NOMO-1 treated with DMSO at 0.1 percent for 48 hours (cell line): ENCODE measurements at regions not wholly inside any gene's neighbourhood (a gene's known extent, or its start where the extent isn't known, plus 50 kb on each side); places are given as distances from the start of the nearest gene placed in this dataset.
A peak's percentile ranks its signal among the peaks of the same experiment; 100 is the strongest.
"Not testable (repeated sequence)": the region's sequence is repeated elsewhere in the genome, so short reads cannot be mapped to it uniquely, and the experiment has no call there.

Experiments used
- DNase-seq: peaks from one replicate; lab custom pipeline; 2025; ENCODE audit not compliant: unreplicated experiment; lab: John Stamatoyannopoulos, UW

GRCh38 chr13:31605076-31605860 is 134.1 kb upstream of the RXFP2 start:
- DNase-seq: no peak

GRCh38 chr13:31607531-31607930 is 131.8 kb upstream of the RXFP2 start:
- not testable (repeated sequence) for DNase-seq

- DNase-seq: not testable (repeated sequence)
Measured at GRCh38 chr13:31608780-31609179, 130.5 kb upstream of the RXFP2 start.

DNA sequence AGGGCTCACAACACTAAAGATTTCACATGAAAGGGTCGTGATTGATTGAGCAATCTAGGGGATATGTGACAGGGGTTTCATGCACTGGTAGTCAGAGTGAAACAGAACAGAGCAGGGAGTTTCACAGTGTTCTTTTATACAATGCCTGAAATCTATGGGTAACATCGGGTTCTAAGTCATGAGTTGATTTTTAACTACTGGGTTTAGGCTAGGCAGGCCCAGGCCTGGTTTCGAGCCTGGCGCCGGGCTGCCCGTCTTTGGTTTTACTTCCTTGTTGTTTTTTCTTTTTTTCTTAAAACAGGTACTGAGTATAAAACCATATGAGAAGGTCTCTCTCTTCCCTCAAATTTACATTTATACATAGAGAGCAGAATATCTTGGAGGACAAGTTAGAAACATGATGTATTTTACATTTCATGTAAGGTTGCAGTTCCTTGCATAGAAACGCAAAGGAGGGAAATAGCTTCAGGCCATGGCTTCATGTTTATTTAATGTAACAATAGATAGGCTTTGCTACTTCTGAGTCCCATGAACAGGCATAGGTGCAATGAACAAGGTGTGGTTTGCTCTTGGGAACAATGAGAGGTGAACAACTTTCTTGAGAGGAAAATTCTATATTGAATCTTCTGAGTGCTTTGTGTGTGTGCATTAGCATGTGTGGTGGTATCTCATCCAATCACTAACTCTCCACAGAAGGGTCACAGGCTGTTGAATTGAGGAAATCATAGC is 128.9 kb upstream of the RXFP2 start:
- DNase-seq: no peak

DNA sequence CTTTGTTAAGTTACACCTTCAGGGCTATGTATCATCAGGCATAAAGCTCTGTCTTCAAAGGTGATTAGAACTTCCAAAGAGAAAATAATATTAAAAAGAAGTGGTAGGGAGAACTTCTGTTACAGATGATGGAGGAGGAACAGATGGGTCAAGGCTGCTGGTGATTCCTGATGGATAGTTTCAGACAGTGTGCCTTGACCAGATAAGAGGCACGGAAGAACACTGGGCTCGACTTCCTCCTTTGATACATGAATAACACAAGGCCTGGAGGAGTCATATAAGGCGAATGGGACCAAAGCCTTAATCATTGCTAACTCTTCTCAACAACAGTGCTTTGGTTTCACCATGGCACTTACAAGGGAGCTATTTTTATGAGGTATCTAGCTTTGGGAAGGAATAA is 128.1 kb upstream of the RXFP2 start:
- no peak for DNase-seq

DNA sequence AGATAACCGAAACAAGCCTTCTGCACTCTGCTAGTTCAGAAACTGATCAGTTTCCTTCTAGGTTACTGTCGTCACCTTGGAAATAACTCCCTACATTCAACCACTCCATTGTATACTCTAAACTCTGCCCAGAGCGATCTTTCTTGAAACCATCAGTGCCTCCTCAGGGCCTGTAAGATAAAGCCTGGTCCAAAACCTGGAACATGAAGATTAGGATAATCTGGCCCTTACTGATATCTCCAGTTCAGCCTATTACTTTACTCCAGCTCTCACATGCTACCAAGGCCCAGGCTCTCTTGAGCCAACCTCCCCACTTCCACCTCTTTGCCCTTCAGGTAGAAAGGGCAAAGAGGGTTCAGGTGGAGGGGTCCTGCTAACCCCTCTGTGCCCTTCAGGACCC is 125.3 kb upstream of the RXFP2 start:
- no peak for DNase-seq

DNA sequence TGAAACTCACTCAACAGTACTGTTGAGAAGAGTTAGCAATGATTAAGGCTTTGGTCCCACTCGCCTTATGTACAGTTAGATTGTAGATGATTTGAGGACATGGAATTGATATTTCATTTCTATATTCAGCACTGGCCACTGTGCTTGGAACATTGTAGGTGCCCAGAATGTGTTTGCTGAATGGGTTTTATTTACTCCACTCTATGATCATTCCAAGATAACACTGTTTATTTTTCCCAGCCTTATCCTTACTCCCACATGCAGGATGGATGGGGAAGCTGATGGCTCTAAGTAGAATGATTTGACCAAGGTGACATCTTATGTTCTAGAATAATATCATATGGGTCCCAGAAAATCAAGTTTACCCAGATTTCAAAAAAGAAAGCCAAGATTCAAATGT is 124.6 kb upstream of the RXFP2 start:
- no peak for DNase-seq

DNA sequence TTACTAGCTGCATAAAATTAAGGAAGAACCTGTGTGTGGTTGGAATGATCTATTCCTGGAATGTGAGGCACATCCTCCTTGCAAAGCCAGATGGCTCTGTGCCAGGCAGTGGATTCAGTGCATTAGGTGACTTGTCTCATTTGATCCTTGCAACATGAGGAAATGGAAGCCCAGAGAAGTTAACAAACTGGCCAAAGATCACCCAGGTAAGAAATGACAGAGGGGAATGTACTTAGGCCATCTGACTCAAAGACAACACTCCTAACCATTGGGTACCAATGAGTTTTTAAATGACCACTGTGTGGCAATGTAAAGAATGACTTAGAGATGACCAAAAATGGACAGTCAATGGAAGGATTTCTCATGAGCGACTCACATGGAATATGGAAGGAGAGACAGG is 114.2 kb upstream of the RXFP2 start:
- no peak for DNase-seq

DNA sequence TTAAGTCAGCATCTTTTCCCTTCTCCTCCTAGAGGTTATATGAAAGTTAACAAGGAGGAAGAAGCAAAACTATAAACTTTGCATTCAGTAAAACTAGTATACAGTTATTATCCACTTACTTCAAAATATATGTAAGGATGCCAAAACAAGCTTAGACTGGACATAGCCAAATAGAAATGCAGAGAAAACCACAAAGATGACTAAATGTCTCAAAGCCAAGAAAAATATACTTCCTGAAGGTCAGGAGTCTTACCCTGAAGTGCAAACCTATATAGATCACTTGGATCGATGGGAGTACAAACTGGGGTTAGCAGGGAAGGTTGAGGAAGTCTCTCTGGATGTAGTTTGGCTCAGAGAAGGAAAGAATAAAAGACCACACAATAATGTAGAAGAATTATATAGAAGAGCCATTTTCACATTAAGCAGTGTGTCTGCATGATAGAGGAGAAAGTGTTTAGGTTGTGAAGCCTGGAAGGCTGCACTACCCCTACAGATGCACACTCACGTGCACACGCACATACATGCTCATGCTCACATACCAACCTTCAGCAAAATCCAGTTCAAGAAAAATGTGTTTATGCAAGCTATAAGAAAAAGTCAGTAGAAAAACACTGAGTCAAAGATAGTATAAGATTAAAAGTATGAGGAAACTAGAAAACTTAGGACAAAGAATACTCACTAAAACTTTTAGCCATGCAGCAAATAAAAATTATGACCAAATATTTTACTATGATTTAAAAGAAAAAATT is 112.1 kb upstream of the RXFP2 start:
- no peak for DNase-seq

GRCh38 chr13:31629085-31629780 is 110.1 kb upstream of the RXFP2 start:
- DNase-seq: peak; percentile 76

DNA sequence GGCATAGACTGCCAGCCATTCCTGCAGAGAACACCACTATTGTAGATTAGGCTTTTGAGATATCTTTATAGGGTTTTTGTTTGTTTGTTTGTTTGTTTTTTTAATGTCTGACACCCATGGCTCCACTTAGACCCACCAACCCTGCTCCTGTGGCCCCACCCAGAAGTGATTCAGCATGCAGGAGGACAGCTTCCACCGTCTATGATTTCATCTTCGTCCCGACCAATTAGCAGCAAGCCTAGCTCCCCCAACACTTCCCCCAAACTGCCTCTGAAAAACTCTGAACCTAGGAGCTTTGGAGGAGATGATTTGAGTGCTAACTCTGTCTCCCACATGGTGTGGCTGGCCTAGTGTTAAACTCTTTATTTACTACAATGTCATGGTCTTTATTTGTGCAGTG is 108.3 kb upstream of the RXFP2 start:
- DNase-seq: peak; percentile 28

GRCh38 chr13:31631746-31632145 is 107.6 kb upstream of the RXFP2 start:
- no peak for DNase-seq

DNA sequence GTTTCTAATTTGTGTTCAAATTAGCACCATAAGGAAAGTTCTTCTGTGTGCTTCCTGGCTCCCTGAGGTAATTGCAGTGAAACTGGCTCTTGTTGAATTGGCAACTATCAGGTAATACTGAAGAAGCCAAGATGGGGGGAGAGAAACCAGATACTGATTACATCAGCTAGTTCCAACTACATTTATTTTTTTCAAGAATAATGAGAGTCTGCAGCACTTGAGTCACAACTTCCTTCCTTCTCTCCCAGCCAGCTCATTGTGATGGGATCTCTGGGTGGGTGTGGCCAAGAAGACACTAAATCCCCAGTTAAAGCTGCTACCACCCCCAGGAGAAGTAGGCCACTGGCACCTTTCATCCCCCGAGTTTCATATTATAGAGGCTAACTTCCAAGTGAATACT is 100.7 kb upstream of the RXFP2 start:
- DNase-seq: peak; percentile 50

- DNase-seq: no peak
Measured at GRCh38 chr13:31639443-31640163, 99.7 kb upstream of the RXFP2 start.

- no peak for DNase-seq
Measured at GRCh38 chr13:31649766-31650165, 89.6 kb upstream of the RXFP2 start.

GRCh38 chr13:31653730-31654129 is 85.6 kb upstream of the RXFP2 start:
- no peak for DNase-seq

GRCh38 chr13:31663880-31664585 is 75.3 kb upstream of the RXFP2 start:
- DNase-seq: no peak

DNA sequence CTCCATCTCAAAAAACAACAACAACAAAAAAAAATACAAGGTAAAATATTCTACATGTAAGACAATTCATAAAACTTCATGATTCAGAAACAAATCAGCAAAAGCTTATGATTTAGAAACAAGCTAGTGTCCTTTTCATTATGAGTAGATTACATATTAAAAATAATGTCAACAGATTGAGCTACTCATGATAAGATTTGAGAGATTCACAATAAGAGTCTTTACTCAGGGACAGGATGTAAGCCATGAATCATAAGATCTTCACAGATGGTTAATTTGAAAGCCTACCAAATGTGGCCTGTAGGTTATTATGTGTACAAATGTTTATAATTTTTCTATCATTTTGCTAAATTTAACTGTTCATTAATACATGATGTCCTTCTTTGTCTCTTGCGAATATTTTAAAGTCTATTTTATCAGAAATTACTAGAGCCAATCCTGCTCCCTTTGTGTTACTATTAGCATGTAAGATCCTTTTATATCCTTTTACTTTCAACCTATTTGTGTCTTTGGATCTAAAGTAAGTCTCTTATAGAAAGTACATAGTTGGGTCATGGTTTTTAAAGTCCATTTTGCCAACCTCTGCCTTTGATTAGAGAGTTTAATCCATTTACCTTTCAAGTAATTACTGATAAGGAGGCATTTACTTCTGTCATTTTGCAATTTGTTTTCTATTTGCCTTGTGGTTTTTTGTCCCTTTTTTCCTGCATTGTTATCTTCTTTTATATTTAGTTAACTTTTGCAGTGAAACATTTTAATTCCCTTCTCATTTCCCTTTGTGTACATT is 68.3 kb upstream of the RXFP2 start:
- DNase-seq: no peak

GRCh38 chr13:31674051-31674450 is 65.3 kb upstream of the RXFP2 start:
- DNase-seq: peak; percentile 39
